AG09319 (cell line): ENCODE measurements at regions not wholly inside any gene's neighbourhood (a gene's known extent, or its start where the extent isn't known, plus 50 kb on each side); places are given as distances from the start of the nearest gene placed in this dataset.

Experiments
- DNase-seq: peaks from one replicate; pipeline ENCODE4 v3.0.0-alpha.2; 2010; ENCODE audit warnings: low read depth; ENCODE audit errors: extremely low read depth
- TF ChIP-seq, protein P1 (sequence below): IDR thresholded peaks from 2 replicates; pipeline ENCODE4 v1.5.1; 2011; ENCODE audit warnings: low read depth, mild to moderate bottlenecking, inconsistent platforms, low read length, moderate library complexity

GRCh38 chr6:140105241-140105640 lies 730.8 kb upstream of the CITED2 start:
- TF ChIP-seq, protein P1, sequence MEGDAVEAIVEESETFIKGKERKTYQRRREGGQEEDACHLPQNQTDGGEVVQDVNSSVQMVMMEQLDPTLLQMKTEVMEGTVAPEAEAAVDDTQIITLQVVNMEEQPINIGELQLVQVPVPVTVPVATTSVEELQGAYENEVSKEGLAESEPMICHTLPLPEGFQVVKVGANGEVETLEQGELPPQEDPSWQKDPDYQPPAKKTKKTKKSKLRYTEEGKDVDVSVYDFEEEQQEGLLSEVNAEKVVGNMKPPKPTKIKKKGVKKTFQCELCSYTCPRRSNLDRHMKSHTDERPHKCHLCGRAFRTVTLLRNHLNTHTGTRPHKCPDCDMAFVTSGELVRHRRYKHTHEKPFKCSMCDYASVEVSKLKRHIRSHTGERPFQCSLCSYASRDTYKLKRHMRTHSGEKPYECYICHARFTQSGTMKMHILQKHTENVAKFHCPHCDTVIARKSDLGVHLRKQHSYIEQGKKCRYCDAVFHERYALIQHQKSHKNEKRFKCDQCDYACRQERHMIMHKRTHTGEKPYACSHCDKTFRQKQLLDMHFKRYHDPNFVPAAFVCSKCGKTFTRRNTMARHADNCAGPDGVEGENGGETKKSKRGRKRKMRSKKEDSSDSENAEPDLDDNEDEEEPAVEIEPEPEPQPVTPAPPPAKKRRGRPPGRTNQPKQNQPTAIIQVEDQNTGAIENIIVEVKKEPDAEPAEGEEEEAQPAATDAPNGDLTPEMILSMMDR, result no peak
- DNase-seq, result no peak

- TF ChIP-seq, protein P1, result no peak
- DNase-seq, result no peak
Measured at GRCh38 chr6:140101818-140102217, 727.4 kb upstream of the CITED2 start.

GRCh38 chr6:140101367-140101766 lies 726.9 kb upstream of the CITED2 start:
- DNase-seq, result no peak
- TF ChIP-seq, protein P1, result no peak

- DNase-seq, result no peak
- TF ChIP-seq, protein P1, result no peak
Measured at GRCh38 chr6:140095532-140095931, 721.1 kb upstream of the CITED2 start.

- DNase-seq, result no peak
- TF ChIP-seq, protein P1, result no peak
Measured at GRCh38 chr6:140091895-140092294, 717.4 kb upstream of the CITED2 start.

DNA sequence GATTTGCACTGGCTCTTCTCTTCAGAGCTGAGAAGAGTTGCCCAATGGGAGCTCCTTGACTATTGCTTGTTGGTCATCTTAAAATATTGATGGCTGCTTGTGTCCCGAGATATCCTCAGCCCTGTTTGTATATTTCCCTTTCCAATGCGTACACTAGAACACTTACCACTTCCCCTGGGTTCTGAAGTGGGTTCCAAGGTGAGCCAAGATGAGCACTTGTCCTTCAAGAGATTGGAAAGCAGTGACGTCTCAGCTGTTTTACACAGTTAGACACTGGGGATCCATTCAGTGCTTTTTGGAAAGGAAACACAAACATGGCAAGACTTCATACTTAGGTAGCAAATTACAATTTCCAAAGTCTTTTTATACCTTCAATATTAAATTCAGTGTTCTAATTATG lies 716.4 kb upstream of the CITED2 start:
- TF ChIP-seq, protein P1, result no peak

DNA sequence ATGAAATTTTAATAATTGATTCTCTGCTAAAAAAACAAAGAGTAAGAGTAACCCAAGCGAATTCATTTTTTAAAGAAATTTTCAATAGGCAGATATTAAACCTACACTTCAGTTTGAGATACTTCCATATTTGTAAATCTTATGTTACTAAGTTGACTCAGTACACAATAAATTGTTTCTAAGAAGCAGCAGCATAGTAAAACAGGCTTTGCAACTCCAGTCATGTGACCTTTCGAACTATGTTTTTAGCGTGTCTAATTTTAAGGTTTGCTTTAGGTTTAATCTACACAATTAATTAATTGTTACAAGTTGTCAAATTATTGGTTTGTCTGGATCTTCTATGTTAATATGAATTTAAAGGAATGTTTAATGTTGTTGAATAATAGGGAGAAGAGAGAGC lies 708.9 kb upstream of the CITED2 start:
- TF ChIP-seq, protein P1, result no peak
- no peak for DNase-seq

More for the DNA sequence above, 716.4 kb upstream of the CITED2 start:
- no peak for DNase-seq
